SK-N-SH (cell line): ENCODE measurements at regions not wholly inside any gene's neighbourhood (a gene's known extent, or its start where the extent isn't known, plus 50 kb on each side); places are given as distances from the start of the nearest gene placed in this dataset.

Experiments
- CTCF ChIA-PET: fragments of 300-600, 350-600 bp; formaldehyde crosslinking; extraction: SDS; loops from one replicate; lab custom pipeline; 2021; lab: Yijun Ruan, JAX
- POLR2A ChIA-PET: fragments of 350-600 bp; sonication (Branson Sonifier 250); formaldehyde crosslinking; extraction: SDS; loops from one replicate; lab custom pipeline; 2020; ENCODE audit warnings: antibody characterized with exemption, inconsistent platforms; lab: Yijun Ruan, JAX
- DNase-seq: peaks from one replicate; pipeline ENCODE4 v3.0.0; 2012
- H2AFZ ChIP-seq: fragments of 200-600 bp; sonication (generic); 2 replicates; pipeline ENCODE4 v1.8.1; 2016; ENCODE audit warnings: antibody characterized with exemption, mild to moderate bottlenecking, low read depth
- H3F3A ChIP-seq: fragments of 200-600 bp; sonication (generic); replicated peaks from 2 replicates; pipeline ENCODE3; 2016; ENCODE audit warnings: antibody characterized with exemption, mild to moderate bottlenecking; ENCODE audit not compliant: insufficient read depth
- H3K27ac ChIP-seq, 2 experiments: fragments of 200-500 bp in 1 of 2; fragments of 200-600 bp in 1 of 2; sonication (Bioruptor generic) in 1 of 2; sonication (generic), shearing (Covaris generic) in 1 of 2; 2 replicates each; pipeline versions ENCODE4 v1.5.1 to v1.6.1; 2014 to 2016; ENCODE audit warnings: low read depth in 2 of 2, inconsistent platforms in 1 of 2, low read length in 1 of 2, mild to moderate bottlenecking in 1 of 2, mixed read lengths in 1 of 2
- H3K27me3 ChIP-seq: fragments of 200-600 bp; sonication (generic), shearing (Covaris generic); 2 replicates; pipeline ENCODE4 v1.6.1; 2016; ENCODE audit warnings: mixed run types; ENCODE audit not compliant: insufficient read depth
- H3K36me3 ChIP-seq, 2 experiments: fragments of 200-500 bp in 1 of 2; fragments of 200-600 bp in 1 of 2; sonication (Bioruptor generic) in 1 of 2; sonication (generic) in 1 of 2; replicated peaks in 1 of 2; 2 replicates each; pipeline versions ENCODE3 to v1.5.1; 2014 to 2016; ENCODE audit warnings: low read length in 1 of 2, mild to moderate bottlenecking in 1 of 2; ENCODE audit not compliant: insufficient read depth in 2 of 2, control insufficient read depth in 1 of 2
- H3K4me1 ChIP-seq, 2 experiments: fragments of 200-500 bp in 1 of 2; fragments of 200-600 bp in 1 of 2; sonication (Bioruptor generic) in 1 of 2; sonication (generic), shearing (Covaris generic) in 1 of 2; 2 replicates each; pipeline versions ENCODE4 v1.5.1 to v1.6.1; 2014 to 2016; ENCODE audit warnings: low read depth in 1 of 2, low read length in 1 of 2, mixed run types in 1 of 2; ENCODE audit not compliant: insufficient read depth in 2 of 2, control insufficient read depth in 1 of 2
- H3K4me2 ChIP-seq: fragments of 200-600 bp; sonication (generic), shearing (Covaris generic); 2 replicates; pipeline ENCODE4 v1.6.1; 2017; ENCODE audit warnings: mixed run types
- H3K4me3 ChIP-seq, 2 experiments: fragments of 200-500 bp in 1 of 2; fragments of 200-600 bp in 1 of 2; sonication (Bioruptor generic) in 1 of 2; sonication (generic), shearing (Covaris generic) in 1 of 2; 2 replicates each; pipeline versions ENCODE4 v1.5.1 to v1.8.1; 2014 to 2016; ENCODE audit warnings: low read depth in 2 of 2, inconsistent platforms in 1 of 2, low read length in 1 of 2, mild to moderate bottlenecking in 1 of 2, mixed read lengths in 1 of 2, moderate library complexity in 1 of 2
- H3K79me2 ChIP-seq: fragments of 200-600 bp; sonication (generic); 2 replicates; pipeline ENCODE4 v1.8.1; 2017; ENCODE audit warnings: mild to moderate bottlenecking; ENCODE audit not compliant: insufficient read depth
- H3K9ac ChIP-seq: fragments of 200-600 bp; sonication (generic); 2 replicates; pipeline ENCODE4 v1.6.1; 2017; ENCODE audit warnings: mixed run types
- H3K9me2 ChIP-seq: fragments of 200-600 bp; sonication (generic); 2 replicates; pipeline ENCODE4 v1.6.1; 2017; ENCODE audit warnings: mixed run types
- H3K9me3 ChIP-seq: fragments of 200-600 bp; sonication (generic); 2 replicates; pipeline ENCODE4 v1.6.1; 2017; ENCODE audit warnings: mixed run types, mild to moderate bottlenecking, moderate library complexity
- H4K20me1 ChIP-seq: fragments of 200-600 bp; sonication (generic); 2 replicates; pipeline ENCODE4 v1.6.1; 2017; ENCODE audit warnings: mild to moderate bottlenecking, mixed run types; ENCODE audit not compliant: insufficient read depth
- GABPA ChIP-seq: IDR thresholded peaks from 2 replicates; pipeline ENCODE4 v1.4.0; 2012; ENCODE audit warnings: low read depth, mild to moderate bottlenecking
- GATA2 ChIP-seq: sonication (generic); formaldehyde crosslinking; IDR thresholded peaks from 2 replicates; pipeline ENCODE4 v1.5.0; 2020; ENCODE audit warnings: mild to moderate bottlenecking, missing genetic modification reagents
- MAX ChIP-seq: IDR thresholded peaks from 2 replicates; pipeline ENCODE4 v1.4.0; 2012; ENCODE audit warnings: low read depth
- MEF2A ChIP-seq: IDR thresholded peaks from 2 replicates; pipeline ENCODE4 v1.4.0; 2012; ENCODE audit warnings: low read depth, borderline replicate concordance
- NFIC ChIP-seq: IDR thresholded peaks from 2 replicates; pipeline ENCODE4 v1.4.0; 2012; ENCODE audit warnings: borderline replicate concordance
- PBX3 ChIP-seq: IDR thresholded peaks from 2 replicates; pipeline ENCODE4; 2012
- RAD21 ChIP-seq: IDR thresholded peaks from 2 replicates; pipeline ENCODE4 v1.6.1; 2012; ENCODE audit warnings: mild to moderate bottlenecking, low read length
- RCOR1 ChIP-seq: fragments of 150-350 bp; IDR thresholded peaks from 2 replicates; pipeline ENCODE4 v1.6.1; 2017; ENCODE audit warnings: antibody characterized with exemption, low read length
- REST ChIP-seq: IDR thresholded peaks from 2 replicates; pipeline ENCODE4 v1.6.1; 2012; ENCODE audit warnings: mild to moderate bottlenecking, low read depth, low read length, moderate library complexity
- SMC3 ChIP-seq: IDR thresholded peaks from 2 replicates; pipeline ENCODE4 v1.6.1; 2012; ENCODE audit warnings: low read depth, low read length, improper control_type of control experiment
- TAF1 ChIP-seq: IDR thresholded peaks from 2 replicates; pipeline ENCODE4 v1.6.1; 2012; ENCODE audit warnings: low read depth, mild to moderate bottlenecking, low read length, moderate library complexity, borderline replicate concordance
- USF2 ChIP-seq: fragments of 150-350 bp; IDR thresholded peaks from 2 replicates; pipeline ENCODE4 v1.6.1; 2017; ENCODE audit warnings: antibody characterized with exemption, low read length, low read depth, borderline replicate concordance
- ZBTB33 ChIP-seq: IDR thresholded peaks from 2 replicates; pipeline ENCODE4 v1.4.0; 2012; ENCODE audit warnings: low read depth, borderline replicate concordance
- WGBS: methylation state at CpG from one replicate; pipeline ENCODE4 v1.1.6; 2017; ENCODE audit warnings: low lambda C conversion rate; 5-methylcytosine and 5-hydroxymethylcytosine counted together

GRCh38 chr5:3793162-3793561 is 197.5 kb downstream of the IRX1 start:
- no peaks in the 10 kb centered on the region for H3K79me2 ChIP-seq

More at GRCh38 chr5:3793162-3793561, 197.5 kb downstream of the IRX1 start:
- no peak overlapping the region for H3K4me3 ChIP-seq
- no peak for TF ChIP-seq REST
- no peak for TF ChIP-seq GABPA
- TF ChIP-seq MAX, result no peak
- TF ChIP-seq PBX3, result no peak
- no peak for TF ChIP-seq MEF2A
- TF ChIP-seq RAD21, result no peak
- TF ChIP-seq USF2, result no peak
- TF ChIP-seq ZBTB33, result no peak
- TF ChIP-seq SMC3, result no peak
- TF ChIP-seq TAF1, result no peak
- TF ChIP-seq GATA2, result no peak
- TF ChIP-seq RCOR1, result no peak
- TF ChIP-seq NFIC, result no peak
- H3K36me3 ChIP-seq, result no peaks in the 10 kb centered on the region
- ChIA-PET CTCF (no interaction called here), POLR2A (no interaction called here)
- H3K9ac ChIP-seq, result no peak overlapping the region
- no peaks in the 10 kb centered on the region for H3K9me2 ChIP-seq
- no peak overlapping the region for H2AFZ ChIP-seq
- H3F3A ChIP-seq, result no peaks in the 10 kb centered on the region
- WGBS, result 11% methylated on average over 1 of the region's 1 CpG
- H3K4me2 ChIP-seq, result no peak overlapping the region
- H3K27me3 ChIP-seq, result no peaks in the 10 kb centered on the region
- H3K27ac ChIP-seq, result no peak overlapping the region
- H3K9me3 ChIP-seq, result no peaks in the 10 kb centered on the region
- H3K4me1 ChIP-seq, result no peaks in the 10 kb centered on the region
- no peaks in the 10 kb centered on the region for H4K20me1 ChIP-seq
- DNase-seq, result no peak
